SW480 (cell line): ENCODE measurements at regions not wholly inside any gene's neighbourhood (a gene's known extent, or its start where the extent isn't known, plus 50 kb on each side); places are given as distances from the start of the nearest gene placed in this dataset.
A peak's percentile ranks its signal among the peaks of the same experiment; 100 is the strongest.
"Not testable (repeated sequence)": the region's sequence is repeated elsewhere in the genome, so short reads cannot be mapped to it uniquely, and the experiment has no call there.

Experiments used
- DNase-seq: peaks from one replicate; pipeline ENCODE4 v3.0.0-alpha.2; 2016; ENCODE audit warnings: low spot score

DNA sequence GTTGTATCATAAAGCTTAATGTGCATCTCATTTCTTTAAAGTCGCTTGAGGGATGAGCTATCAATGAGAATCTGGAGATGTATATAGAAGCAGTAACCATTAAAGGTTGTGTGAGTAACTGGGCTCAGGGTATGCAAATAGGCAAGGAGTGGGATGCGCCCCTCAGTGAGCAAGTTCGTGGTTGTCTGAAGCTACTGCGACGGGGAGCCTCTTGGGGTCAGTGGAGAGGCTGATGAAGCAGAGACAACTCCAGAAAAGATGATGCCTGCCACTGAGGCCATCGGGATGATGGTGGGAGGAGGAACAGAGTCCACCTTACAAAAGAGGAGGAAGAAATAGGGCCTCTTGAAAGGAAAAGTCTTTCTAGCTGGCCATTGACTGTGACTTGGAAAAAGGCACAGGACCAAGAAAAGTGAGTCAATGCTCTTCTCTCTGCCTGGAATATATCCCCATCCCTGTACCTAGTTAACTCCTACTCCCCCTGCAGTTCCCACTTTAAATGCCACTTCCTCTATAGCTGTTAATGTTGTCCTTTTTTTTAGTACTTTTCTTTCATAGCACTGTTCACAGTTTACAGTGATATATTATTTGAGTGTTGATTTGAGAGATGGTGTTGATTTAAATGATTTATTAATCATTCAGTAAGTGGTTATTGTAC lies 51.4 kb upstream of the LSM6 start:
- DNase-seq, result no peak

DNA sequence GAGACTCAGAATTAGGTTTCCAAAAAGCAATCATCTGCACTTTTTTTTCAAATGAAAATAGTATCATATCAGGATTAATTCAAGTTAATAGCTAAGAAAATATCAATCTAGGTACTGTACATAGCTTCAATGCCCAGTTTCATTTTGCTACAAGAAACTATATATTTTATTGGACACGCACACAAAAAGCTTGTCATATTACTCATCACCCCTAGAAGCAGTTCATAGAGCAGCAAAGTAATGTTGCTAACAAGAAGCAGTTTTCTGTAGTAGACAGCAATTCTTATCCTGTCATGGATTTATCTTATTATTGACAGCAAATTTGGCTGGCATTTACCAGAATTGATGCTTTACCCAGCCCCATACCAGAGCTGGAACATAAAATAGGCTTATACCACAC lies 52.3 kb upstream of the LSM6 start:
- DNase-seq, result no peak

DNA sequence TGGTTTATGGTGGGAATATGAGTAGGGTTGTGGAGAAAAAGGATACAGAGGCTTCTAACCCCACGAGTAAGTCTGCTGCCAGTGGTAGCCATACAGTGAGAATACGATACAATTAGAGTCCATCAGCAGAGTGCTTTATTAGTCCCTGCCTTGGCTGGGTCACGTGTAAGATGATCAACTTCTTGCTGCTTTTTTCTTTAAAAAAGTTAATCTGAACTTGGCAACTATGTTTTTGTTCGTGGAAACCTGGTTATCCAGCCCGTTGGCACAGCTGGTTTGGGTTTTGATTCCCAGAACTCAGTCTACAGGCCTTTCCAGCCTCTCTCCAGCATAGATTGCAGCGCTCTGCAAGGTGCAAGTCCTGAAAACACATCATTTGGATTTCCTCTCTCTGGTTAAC lies 53.1 kb upstream of the LSM6 start:
- DNase-seq, result no peak

DNA sequence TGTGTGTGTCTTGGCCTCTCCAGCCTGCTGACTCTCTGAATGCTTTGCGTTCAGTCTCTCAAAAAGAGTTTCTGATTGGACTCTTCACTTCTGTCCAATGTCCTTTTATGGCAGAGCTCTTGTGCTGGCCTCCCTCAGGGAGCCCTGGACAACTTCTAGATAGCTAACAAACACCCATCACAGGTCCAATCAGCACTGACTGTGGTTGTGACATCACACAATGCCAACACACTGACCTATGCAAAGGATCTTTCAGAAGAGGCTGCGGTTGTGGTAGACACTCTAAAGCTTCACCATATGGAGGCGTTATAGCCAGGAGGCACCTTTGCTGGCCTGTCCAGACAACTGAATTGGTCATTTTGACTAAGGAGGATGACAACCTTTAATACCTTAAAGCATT lies 53.8 kb upstream of the LSM6 start:
- no peak for DNase-seq

DNA sequence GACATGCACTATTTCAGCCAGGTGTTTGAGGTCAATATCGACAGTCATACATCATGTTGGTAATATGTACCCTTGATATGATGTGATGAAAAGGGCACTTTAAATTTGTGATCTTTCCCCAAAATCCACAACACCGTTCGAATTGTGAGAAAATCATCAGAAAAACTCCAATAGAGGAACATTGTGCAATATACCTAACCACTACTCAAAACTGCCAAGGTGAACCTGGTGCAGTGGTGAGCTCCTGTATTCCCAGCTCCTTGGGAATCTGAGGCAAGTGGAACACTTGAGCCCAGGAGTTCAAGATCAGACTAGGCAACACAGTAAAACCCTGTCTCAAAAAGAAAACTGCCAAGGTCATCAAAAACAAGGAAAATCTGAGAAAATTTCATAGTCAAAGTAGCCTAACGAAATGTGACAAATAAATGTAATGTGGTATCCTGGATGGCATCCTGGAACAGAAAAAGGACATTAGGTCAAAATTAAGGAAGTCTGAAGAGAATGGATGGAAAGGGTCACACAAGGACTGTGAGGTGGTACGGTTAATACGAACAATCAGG lies 55.6 kb upstream of the LSM6 start:
- no peak for DNase-seq

DNA sequence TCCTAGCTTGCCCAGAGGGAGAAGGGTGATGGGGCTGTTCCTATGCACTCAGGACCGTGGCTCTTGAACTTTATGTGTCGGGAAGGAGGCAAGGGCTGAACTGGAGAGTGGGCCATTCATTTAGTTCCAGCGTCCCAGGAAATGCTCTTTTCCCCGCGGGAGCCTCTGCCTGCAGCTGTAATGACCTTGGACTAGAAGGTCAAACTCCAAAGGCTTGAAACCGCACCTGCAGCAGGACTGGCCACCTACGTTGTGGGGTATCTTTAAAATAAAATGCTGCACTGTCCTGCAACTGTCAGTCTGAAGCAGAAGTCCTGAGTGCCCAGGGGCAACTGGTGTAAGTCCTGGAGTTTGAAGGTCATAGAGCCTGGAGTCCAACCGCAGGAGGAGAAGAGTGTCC lies 61.5 kb upstream of the LSM6 start:
- no peak for DNase-seq

DNA sequence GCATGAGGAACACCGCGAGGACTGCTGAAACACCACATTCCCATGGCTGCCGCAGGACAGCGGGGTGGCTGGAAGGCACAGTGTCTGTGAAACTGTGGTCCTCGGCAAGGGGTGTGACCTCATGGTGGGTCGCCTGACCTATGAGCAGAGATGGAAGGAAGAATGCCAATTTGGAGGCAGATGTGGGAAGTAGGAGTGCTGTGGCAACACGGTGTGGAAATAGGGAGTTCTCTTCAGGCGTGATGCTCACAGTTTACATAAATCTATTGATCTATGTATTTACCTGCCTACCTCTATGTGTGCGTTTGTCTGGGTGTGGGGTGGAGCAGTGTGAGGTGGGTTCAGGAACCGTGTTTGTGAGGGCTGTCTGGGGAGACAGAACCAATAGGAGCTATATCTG lies 62.3 kb upstream of the LSM6 start:
- DNase-seq, result no peak

DNA sequence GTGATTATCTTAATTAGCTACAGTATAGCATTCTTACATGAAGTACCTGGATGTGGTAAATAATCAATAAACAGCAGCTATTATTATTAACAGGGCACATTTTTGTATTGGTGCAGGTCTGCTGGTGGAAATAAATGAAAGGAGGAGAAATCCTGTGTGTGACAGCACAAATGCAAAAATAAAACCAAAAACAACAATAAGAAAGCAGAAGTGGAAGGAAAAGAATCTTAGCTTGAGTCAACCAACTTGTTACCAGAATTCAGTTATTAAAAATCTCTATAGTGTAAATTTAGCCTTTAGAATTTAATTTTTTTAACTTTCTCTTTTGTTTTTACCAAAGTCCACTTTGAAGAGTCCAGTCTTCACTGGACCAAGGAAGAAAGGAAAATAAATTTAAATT lies 63.1 kb upstream of the LSM6 start:
- DNase-seq, result no peak

DNA sequence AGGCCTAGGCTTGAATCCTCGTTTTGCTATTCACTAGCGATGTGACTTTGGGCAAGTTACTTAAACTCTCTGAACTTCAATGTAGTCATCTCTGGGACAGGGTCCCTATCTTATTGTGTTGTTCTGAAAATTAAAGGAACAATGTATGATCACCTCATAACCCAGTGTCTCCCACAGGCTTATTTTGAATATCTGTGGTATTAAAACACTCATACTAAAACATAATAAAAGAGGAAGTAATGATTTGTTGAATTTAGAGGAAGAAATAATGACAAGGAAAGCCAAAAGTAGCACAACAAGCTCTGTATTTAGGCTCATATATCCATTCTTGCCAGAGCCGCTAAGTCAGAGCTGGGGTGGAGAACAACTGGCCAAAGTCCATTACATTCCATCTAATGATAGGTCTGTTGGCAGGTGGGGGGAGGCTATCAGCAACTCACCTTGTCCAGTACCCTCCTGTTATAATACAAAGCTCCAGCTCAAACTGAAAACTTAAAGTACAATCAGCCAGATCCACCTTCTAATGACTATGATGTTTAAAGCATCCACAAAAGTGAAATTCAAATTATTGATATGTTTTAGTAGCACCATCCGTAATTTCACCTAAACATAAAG lies 64.5 kb upstream of the LSM6 start:
- DNase-seq, result peak; percentile 18

DNA sequence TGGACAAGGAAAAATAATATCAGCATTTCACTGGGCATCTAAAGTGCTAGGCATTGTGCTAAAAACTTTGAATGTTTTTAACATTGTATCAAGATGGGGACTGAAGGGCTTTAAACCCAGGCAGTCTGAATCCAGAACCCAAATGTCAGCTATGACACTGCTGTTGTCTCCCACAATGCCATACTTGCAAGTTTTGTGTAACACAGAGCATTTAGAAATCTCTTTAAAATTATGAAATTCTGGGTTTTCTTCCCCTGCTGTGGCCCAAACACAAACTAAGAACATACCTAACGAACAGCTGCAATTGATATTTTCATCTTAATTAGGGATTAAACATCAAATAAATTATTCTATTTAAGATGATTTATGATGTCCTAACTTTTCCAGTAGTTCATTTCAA lies 66.8 kb upstream of the LSM6 start:
- DNase-seq, result no peak

DNA sequence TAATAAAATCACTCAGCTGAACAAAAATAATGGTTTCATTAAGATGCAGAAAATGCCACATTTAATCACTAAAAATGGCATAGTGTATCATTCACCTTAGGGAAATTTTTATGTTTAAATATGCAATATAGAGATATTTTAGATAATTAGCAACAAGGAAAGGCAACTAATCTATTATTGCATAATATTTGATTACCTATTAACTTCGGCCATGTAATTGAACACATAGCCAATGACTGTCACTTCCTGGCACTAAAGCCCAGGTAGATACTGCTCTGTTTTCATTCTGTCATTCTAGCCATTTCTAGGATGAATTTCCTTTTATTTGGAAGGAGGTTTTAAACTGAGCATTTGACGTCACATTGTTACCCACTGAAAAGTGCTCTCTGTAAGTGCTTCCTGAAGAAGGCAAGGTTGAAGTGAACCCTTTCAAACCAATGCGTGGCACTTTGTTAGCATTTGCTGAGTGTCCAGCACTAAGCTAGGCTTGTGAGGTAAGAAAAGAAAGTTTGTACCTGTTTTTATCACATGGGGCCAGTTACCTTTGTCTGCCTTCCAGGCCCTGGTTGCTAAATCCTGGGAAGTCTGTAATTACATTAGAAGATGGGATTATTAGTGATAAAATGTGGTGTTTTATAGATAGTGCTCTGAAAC lies 67.8 kb upstream of the LSM6 start:
- DNase-seq, result no peak

DNA sequence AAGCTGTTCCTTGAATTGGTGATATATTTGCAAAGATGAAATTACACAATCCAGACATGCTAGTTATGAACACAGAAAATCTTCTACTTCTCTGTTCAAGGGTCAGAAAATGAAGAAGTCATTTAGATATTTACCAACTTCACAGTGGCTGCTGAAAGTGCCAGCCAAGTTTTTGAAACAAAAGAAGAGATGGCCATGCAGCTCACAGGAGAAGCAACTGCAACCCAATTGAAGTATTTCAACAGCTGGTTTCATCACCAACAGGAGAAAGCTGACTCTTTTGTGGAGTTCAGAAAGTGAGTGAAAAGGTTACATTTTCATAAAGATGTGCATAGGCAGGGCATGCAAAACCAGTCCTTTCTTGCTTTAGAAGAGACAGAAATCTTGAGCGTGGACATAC lies 70.1 kb upstream of the LSM6 start:
- no peak for DNase-seq

DNA sequence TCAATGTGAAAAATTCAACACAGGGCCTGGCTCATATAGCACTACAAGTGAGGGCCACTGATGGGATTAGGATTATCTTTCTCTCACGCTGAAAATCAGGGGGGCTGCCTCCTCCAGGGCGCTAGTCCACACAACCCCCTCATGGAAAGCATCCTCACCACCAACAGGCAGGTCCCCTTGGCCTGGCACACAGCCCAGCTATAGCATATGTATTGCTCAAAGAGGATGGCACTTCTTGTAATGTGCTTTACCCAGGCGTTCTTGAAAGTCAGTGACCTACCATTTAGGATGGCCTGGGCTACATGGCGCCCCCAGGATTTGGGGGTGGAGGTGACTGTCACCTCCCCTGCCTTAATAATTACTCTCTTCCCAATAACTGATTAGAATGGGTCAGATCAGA lies 71.0 kb upstream of the LSM6 start:
- no peak for DNase-seq

DNA sequence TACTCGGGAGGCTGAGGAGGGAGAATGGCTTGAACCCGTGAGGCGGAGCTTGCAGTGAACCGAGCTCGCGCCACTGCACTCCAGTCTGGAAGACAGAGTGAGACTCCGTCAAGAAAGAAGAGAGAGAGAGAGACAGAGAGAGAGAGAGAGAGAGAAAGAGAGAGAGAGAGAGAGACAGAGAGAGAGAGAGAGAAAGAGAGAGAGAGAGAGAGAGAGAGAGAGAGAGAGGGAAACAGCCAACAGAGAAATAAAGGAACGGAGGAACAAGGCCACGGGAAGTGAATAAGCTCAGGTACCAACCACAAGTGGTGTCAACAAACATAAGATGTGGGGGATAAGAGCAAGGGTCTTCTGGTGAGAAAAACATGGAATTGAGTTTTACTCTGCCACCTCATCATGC lies 71.5 kb upstream of the LSM6 start:
- not testable (repeated sequence) for DNase-seq

DNA sequence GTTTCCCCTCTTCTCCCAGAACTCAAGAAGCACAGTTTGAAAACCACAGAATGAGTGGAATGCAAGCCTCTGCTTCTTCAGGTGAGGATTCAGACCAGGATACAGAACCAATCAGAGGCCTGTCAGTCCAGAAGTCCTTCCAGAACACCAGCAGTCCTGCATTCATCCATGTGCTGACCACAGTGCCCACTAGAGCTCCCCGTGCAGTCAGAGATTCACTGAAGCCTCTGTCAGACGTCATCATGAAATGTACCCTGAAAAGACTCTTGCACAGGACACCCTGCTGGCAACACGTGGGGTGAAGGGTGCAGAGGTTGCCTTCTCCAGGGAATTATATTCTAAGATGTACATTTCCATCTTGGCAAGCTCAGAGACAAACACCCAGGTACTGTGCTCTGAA lies 75.9 kb upstream of the LSM6 start:
- no peak for DNase-seq

DNA sequence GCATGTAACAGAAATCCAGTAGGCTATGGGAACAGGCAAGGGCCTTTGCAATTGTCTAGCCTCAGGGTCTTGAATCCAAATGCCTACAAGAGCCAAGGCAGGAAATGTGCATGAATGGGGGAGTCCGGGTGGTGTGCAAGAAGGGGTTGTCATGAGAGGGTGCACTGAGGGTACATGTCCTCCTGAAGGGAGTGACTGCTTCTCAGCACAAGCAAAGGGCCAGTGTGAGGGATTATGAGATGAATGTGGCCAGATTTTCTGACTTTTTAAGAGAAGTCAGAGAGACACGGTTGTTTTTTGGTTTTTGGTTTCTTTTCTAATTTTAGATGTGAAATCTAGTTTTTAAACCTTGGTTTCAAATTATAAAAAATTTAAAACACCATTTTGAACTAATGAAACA lies 76.5 kb upstream of the LSM6 start:
- no peak for DNase-seq

DNA sequence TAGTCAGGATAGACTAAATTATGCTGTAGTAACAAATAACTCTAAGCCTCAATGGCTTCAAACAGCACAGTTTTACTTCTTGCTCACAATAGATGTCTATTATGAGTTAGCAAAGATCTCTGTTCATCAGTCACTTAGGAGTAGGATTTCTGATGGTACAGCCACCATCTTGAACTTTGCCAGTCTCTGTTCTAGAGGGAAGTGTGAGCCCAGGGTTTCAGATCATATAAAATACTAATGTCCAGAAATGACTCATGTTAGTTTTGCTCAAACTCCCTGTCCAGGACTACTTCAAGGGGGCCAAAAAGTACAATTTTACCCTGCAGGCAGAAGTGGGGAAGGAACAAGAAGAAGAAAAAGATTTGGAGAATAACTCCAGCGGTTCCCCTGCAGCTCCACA lies 77.1 kb upstream of the LSM6 start:
- DNase-seq, result no peak

DNA sequence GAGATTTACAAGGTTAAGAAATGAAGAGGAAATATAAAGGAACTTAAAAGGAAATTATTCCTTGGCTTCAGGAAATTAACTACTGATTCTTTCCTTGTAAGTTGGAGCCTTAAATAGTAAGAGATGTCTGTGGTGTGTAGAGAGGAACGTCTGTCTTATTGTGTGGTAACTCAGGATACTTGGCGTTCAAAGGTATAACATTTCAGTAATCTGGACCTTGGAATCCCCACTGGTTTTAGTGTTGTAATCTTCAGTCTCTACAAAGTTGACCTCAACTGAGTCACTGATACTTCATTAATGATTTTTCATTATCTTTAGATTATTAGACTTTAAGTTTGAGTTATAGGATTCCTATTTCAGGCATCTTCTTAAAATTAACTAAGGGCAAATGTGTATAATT lies 79.1 kb upstream of the LSM6 start:
- no peak for DNase-seq

DNA sequence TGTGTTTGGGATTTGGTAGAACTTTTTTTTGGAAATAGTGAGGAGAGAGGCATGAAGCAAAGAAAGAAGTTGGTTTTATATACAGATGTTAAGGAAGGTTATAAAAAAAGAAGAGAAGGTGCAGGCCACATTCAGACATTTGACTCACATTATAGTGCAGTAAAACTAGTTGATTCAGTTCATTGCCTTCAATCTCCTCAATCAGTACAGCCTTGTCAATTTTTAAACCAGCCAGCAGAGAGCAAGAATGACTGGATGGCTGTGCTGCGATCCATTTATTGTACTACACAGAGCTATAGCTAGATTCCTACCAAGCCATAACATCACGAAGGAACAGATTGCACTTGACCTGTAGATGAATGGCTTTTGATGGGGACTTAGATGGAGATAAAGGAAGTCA lies 79.7 kb upstream of the LSM6 start:
- no peak for DNase-seq

DNA sequence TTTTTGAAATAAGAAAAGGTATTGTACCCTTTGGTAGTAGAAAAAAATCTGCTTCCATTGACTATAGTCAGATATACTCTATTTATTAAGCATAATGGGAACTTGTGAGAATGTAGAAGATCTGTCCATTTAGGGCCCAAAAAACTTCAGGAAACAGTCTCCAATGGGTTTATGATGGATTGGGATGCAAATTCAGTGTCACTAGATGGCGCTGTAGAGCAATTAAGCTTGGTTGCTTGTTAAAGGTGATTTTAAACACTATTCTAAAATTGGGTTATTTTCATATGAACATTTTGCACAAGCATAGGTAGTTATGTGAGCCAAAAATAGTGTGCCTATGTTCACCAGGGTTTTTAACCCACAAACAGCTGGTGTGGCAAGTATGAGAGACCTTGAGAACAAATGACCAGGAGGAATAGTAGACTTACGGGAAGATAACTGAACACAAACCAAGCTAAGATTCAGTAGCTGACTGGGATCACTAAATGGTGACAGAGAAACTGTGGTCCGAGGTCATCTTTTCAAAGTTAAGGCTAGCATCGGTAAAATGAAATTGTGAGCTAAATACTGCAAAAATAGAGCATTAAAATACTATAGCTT lies 80.3 kb upstream of the LSM6 start:
- DNase-seq, result peak; percentile 7

DNA sequence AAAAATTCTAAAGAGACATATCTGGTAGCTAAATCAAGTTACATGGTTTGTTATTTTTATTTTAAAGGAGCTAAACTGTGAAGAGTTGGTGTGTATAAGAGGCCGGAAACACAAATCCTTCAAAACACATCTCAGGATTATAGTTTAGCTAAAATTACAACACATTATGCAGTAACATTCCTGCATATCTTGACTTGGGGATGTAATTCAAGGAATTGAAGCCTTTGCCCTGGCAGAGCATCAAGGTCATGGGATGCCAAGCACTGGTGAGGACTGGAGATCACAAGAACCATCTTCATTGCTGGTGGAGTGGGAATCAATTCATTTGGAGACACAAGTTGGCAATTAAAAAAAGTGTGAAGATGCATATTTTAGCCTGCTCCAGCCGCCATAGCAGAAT lies 86.8 kb upstream of the LSM6 start:
- DNase-seq, result no peak

DNA sequence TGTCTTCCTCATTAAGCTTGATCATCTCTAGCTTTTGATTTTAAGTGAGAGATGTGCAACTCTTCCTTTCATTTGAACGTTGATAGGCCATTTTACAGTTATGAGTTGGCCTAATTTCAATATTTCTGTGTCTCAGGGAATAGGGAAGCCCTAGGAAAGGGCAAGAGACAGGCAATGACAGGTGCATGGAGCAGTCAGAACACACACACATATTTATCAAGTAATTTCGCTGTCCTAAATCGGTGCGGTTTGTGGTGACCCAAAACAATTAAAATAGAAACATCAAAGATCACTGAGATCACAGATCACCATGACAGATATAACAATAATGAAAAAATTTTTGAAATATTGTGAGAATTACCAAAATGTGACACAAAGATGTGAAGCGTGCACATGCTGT lies 87.7 kb upstream of the LSM6 start:
- DNase-seq, result no peak

DNA sequence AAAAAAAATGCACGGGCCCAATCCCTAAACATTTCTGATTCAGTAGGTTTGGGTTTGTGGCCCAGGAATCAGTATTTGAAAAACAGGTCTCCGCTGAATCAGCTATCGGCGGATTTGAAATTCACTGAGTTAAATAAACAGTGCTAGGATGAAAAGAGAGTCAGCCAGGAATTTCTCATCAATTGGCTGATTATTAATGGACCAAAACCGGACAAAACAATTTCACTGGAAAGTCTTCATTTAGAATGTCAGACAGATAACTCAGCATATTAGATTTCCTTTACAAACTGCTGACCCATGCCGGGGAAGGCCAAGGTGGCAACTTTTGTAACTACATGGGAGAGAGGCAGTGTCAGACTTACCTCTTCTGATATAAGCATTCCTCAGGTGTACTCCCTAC lies 99.4 kb upstream of the LSM6 start:
- no peak for DNase-seq
